ENCODE measurements at regions not wholly inside any gene's neighbourhood (a gene's known extent, or its start where the extent isn't known, plus 50 kb on each side); places are given as distances from the start of the nearest gene placed in this dataset.

DNA sequence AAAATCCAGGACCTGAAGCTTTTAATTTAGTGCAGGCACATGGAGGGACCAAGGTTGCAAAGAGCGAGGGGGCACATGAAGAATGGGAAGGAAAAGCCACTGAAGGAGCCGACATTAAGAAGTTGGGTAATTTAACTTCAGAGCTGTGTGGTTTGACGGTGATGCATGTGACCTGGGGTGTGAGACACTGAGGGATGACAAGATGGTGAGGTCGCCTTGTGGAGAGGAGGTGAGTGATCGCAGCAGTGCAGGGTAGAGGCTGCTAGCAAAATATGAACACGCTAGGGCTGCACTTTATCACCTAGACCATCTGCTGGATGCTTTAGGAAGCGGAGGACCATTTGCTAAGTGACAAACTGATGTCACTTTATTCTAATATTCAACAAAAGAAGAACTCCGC lies 339.0 kb upstream of the KIF2A start:
- FAIRE-seq: no peak
- DNase-seq (ENCODE audit: insufficient read length, low spot score): no peak
- TF ChIP-seq, protein P1, sequence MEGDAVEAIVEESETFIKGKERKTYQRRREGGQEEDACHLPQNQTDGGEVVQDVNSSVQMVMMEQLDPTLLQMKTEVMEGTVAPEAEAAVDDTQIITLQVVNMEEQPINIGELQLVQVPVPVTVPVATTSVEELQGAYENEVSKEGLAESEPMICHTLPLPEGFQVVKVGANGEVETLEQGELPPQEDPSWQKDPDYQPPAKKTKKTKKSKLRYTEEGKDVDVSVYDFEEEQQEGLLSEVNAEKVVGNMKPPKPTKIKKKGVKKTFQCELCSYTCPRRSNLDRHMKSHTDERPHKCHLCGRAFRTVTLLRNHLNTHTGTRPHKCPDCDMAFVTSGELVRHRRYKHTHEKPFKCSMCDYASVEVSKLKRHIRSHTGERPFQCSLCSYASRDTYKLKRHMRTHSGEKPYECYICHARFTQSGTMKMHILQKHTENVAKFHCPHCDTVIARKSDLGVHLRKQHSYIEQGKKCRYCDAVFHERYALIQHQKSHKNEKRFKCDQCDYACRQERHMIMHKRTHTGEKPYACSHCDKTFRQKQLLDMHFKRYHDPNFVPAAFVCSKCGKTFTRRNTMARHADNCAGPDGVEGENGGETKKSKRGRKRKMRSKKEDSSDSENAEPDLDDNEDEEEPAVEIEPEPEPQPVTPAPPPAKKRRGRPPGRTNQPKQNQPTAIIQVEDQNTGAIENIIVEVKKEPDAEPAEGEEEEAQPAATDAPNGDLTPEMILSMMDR (IDR thresholded peaks at IDR 0.05; ENCODE audit: insufficient read depth, missing control alignments): no peak

DNA sequence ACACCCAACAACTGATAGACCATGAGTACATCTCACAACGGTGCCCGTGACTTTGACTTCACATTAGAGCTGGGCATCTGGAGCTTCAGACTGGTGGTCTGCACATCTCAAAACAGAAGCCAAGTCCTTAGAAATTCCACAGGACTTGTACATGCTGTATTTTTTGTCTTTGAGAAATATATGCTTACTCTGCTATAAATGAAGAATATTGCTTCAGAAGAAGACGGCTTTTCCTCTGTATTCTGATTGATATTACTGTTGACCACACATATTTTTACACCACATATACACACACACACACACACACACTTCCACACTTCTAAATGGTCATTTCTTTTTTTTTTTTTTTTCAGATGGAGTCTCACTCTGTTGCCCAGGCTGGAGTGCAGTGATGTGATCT lies 338.3 kb upstream of the KIF2A start:
- FAIRE-seq (no peak), DNase-seq (ENCODE audit: insufficient read length, low spot score) (no peak)
- TF ChIP-seq, protein P1 (IDR thresholded peaks at IDR 0.05; ENCODE audit: insufficient read depth, missing control alignments): no peak

DNA sequence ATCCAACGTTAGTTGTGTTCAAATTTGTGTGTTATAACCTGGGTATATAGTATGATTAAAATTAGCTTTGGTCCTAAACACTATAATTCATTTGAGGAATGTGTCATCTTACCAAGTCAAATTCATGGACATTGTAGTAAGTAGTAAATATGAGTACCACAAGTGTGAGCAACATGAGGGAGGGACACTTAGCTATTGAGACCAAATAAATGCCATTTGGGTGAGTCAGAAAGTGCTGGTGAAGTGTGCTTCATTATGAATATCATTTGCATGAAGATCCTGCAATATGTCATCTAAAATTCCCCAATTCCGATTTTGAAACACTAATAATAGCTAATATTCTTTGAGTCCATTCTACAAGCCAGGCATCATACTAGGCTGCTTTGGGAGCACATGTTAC lies 336.7 kb upstream of the KIF2A start:
- FAIRE-seq: no peak
- TF ChIP-seq, protein P1 (IDR thresholded peaks at IDR 0.05; ENCODE audit: insufficient read depth, missing control alignments): no peak

GRCh38 chr5:61969755-61970154 lies 336.3 kb upstream of the KIF2A start:
- FAIRE-seq (no peak), DNase-seq (ENCODE audit: insufficient read length, low spot score) (no peak)
- TF ChIP-seq, protein P1 (IDR thresholded peaks at IDR 0.05; ENCODE audit: insufficient read depth, missing control alignments): no peak

More for the DNA sequence above, 336.7 kb upstream of the KIF2A start:
- no peak for DNase-seq (ENCODE audit: insufficient read length, low spot score)

DNA sequence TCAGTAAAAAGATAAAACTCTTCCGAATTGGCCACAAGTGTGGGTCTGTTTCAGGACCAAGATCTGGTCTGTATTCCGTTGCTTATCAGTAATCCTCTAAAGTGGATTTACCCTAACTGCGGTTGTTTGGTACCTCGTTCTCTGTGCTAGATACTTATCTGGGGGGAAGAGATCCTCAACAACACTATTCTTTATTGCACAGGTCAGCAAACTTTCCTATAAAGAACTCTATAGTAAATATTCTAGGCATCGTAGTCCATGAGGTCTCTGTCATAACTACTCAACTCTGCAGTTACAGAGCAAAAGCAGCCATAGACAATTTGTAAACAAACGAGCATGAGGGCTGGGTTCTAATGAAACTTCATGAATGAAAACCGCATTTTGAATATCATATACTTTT lies 335.8 kb upstream of the KIF2A start:
- DNase-seq (ENCODE audit: insufficient read length, low spot score) (no peak), FAIRE-seq (no peak)
- TF ChIP-seq, protein P1 (IDR thresholded peaks at IDR 0.05; ENCODE audit: insufficient read depth, missing control alignments): no peak

DNA sequence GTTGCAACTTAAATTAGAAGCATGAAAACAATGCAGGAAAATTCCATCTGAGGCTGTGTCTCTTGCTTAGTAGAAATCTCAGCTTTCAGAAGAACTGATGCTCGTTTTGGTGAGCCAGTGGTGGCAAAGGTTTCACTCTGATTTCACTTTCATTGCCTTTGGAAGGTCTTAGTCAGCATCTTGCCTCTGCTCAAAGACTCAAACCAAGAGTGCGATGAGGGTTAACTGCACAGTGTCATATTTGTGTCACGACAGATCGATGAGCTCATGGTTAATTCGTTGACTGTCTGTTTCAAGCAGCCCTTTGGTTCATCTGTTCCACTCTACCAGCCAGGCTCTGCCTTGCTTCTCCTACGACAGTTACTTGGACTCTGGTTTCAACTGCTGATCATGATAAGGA lies 331.3 kb upstream of the KIF2A start:
- FAIRE-seq: no peak
- no peak for DNase-seq (ENCODE audit: insufficient read length, low spot score)
- TF ChIP-seq, protein P1 (IDR thresholded peaks at IDR 0.05; ENCODE audit: insufficient read depth, missing control alignments): no peak

DNA sequence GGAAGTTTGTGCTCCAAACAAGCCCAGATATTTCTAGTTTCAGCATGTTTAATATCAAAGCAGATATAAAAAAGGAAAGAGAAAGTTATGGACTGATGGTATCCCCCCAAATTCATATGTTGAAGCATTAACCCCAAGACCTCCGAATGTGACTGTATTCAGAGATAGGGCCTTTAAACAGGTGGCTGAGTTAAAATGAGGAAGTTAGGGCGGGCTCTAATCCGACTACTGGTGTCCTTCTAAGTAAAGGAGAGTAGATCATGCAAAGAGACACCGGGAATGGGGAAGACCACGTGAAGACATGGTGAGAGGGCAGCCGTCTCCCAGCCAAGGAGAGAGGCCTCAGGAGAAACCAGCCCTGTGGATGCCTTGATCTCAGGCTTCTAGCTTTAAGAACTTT lies 324.1 kb upstream of the KIF2A start:
- TF ChIP-seq, protein P1 (IDR thresholded peaks at IDR 0.05; ENCODE audit: insufficient read depth, missing control alignments): no peak
- FAIRE-seq (no peak), DNase-seq (ENCODE audit: insufficient read length, low spot score) (no peak)
